ENCODE measurements at regions not wholly inside any gene's neighbourhood (a gene's known extent, or its start where the extent isn't known, plus 50 kb on each side); places are given as distances from the start of the nearest gene placed in this dataset.

- Histone ChIP-seq H3K4me3 (ENCODE audit: insufficient read depth, low read length) (no peak overlapping the region), H3K9me3 (ENCODE audit: low read depth, low read length) (no peaks in the 10 kb centered on the region), H3K27ac (ENCODE audit: low read depth, low read length) (no peak overlapping the region), H3K4me1 (ENCODE audit: insufficient read depth, low read length) (peaks cover 10% of the 10 kb centered on the region), H3K27me3 (ENCODE audit: insufficient read depth, low read length) (no peaks in the 10 kb centered on the region), H3K36me3 (ENCODE audit: insufficient read depth, low read length) (peaks cover 63% of the 10 kb centered on the region), H3K79me2 (ENCODE audit: insufficient read depth, low read length) (peaks cover 12% of the 10 kb centered on the region), H2AFZ (ENCODE audit: low read length) (no peak overlapping the region), H3K4me2 (ENCODE audit: insufficient read depth, low read length) (no peak overlapping the region), H4K20me1 (ENCODE audit: insufficient read depth, low read length) (peaks cover 14% of the 10 kb centered on the region)
- TF ChIP-seq, protein P1, sequence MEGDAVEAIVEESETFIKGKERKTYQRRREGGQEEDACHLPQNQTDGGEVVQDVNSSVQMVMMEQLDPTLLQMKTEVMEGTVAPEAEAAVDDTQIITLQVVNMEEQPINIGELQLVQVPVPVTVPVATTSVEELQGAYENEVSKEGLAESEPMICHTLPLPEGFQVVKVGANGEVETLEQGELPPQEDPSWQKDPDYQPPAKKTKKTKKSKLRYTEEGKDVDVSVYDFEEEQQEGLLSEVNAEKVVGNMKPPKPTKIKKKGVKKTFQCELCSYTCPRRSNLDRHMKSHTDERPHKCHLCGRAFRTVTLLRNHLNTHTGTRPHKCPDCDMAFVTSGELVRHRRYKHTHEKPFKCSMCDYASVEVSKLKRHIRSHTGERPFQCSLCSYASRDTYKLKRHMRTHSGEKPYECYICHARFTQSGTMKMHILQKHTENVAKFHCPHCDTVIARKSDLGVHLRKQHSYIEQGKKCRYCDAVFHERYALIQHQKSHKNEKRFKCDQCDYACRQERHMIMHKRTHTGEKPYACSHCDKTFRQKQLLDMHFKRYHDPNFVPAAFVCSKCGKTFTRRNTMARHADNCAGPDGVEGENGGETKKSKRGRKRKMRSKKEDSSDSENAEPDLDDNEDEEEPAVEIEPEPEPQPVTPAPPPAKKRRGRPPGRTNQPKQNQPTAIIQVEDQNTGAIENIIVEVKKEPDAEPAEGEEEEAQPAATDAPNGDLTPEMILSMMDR (IDR thresholded peaks at IDR 0.05; ENCODE audit: extremely low read depth, low read depth, low read length): no peak
- peak; percentile 23 for DNase-seq (ENCODE audit: insufficient read length, low spot score, missing footprints)
These were observed 158.5 kb upstream of the RTL1 start for GRCh38 chr14:101062065-101062450.

GRCh38 chr14:101062601-101063000 is 159.1 kb upstream of the RTL1 start:
- DNase-seq (ENCODE audit: insufficient read length, low spot score, missing footprints): peak; percentile 1
- TF ChIP-seq, protein P1 (IDR thresholded peaks at IDR 0.05; ENCODE audit: extremely low read depth, low read depth, low read length): no peak
- Histone ChIP-seq H3K36me3 (ENCODE audit: insufficient read depth, low read length) (peaks cover 61% of the 10 kb centered on the region), H3K27ac (ENCODE audit: low read depth, low read length) (no peak overlapping the region), H3K4me3 (ENCODE audit: insufficient read depth, low read length) (no peak overlapping the region), H3K4me1 (ENCODE audit: insufficient read depth, low read length) (peaks cover 10% of the 10 kb centered on the region), H3K4me2 (ENCODE audit: insufficient read depth, low read length) (no peak overlapping the region), H3K27me3 (ENCODE audit: insufficient read depth, low read length) (no peaks in the 10 kb centered on the region), H3K79me2 (ENCODE audit: insufficient read depth, low read length) (peaks cover 15% of the 10 kb centered on the region), H4K20me1 (ENCODE audit: insufficient read depth, low read length) (peaks cover 15% of the 10 kb centered on the region), H3K9me3 (ENCODE audit: low read depth, low read length) (no peaks in the 10 kb centered on the region), H2AFZ (ENCODE audit: low read length) (no peak overlapping the region)

GRCh38 chr14:101063121-101063520 is 159.6 kb upstream of the RTL1 start:
- TF ChIP-seq, protein P1 (IDR thresholded peaks at IDR 0.05; ENCODE audit: extremely low read depth, low read depth, low read length): no peak
- no peak overlapping the region for H3K4me3 ChIP-seq (ENCODE audit: insufficient read depth, low read length)
- no peak overlapping the region for H3K27ac ChIP-seq (ENCODE audit: low read depth, low read length)
- H4K20me1 ChIP-seq (ENCODE audit: insufficient read depth, low read length): peaks cover 18% of the 10 kb centered on the region
- no peak for DNase-seq (ENCODE audit: insufficient read length, low spot score, missing footprints)
- peaks cover 9% of the 10 kb centered on the region for H3K4me1 ChIP-seq (ENCODE audit: insufficient read depth, low read length)
- H3K4me2 ChIP-seq (ENCODE audit: insufficient read depth, low read length): no peak overlapping the region
- peaks cover 58% of the 10 kb centered on the region for H3K36me3 ChIP-seq (ENCODE audit: insufficient read depth, low read length)
- no peaks in the 10 kb centered on the region for H3K9me3 ChIP-seq (ENCODE audit: low read depth, low read length)
- H2AFZ ChIP-seq (ENCODE audit: low read length): no peak overlapping the region
- H3K79me2 ChIP-seq (ENCODE audit: insufficient read depth, low read length): peaks cover 16% of the 10 kb centered on the region
- no peaks in the 10 kb centered on the region for H3K27me3 ChIP-seq (ENCODE audit: insufficient read depth, low read length)

GRCh38 chr14:101064121-101064661 is 160.7 kb upstream of the RTL1 start:
- H3K79me2 ChIP-seq (ENCODE audit: insufficient read depth, low read length): peaks cover 16% of the 10 kb centered on the region
- no peaks in the 10 kb centered on the region for H3K4me1 ChIP-seq (ENCODE audit: insufficient read depth, low read length)
- H3K9me3 ChIP-seq (ENCODE audit: low read depth, low read length): no peaks in the 10 kb centered on the region
- DNase-seq (ENCODE audit: insufficient read length, low spot score, missing footprints): peak; percentile 71
- no peak overlapping the region for H3K4me2 ChIP-seq (ENCODE audit: insufficient read depth, low read length)
- peaks cover 27% of the 10 kb centered on the region for H4K20me1 ChIP-seq (ENCODE audit: insufficient read depth, low read length)
- H3K4me3 ChIP-seq (ENCODE audit: insufficient read depth, low read length): no peak overlapping the region
- TF ChIP-seq, protein P1 (IDR thresholded peaks at IDR 0.05; ENCODE audit: extremely low read depth, low read depth, low read length): no peak
- H3K27ac ChIP-seq (ENCODE audit: low read depth, low read length): no peak overlapping the region
- peaks cover 61% of the 10 kb centered on the region for H3K36me3 ChIP-seq (ENCODE audit: insufficient read depth, low read length)
- H2AFZ ChIP-seq (ENCODE audit: low read length): no peak overlapping the region
- H3K27me3 ChIP-seq (ENCODE audit: insufficient read depth, low read length): no peaks in the 10 kb centered on the region
